Hepatic stellate cell (primary cell): ENCODE measurements at regions not wholly inside any gene's neighbourhood (a gene's known extent, or its start where the extent isn't known, plus 50 kb on each side); places are given as distances from the start of the nearest gene placed in this dataset.

Source experiments
- DNase-seq: peaks from one replicate; pipeline ENCODE4 v3.0.0; 2011; ENCODE audit warnings: low spot score

DNA sequence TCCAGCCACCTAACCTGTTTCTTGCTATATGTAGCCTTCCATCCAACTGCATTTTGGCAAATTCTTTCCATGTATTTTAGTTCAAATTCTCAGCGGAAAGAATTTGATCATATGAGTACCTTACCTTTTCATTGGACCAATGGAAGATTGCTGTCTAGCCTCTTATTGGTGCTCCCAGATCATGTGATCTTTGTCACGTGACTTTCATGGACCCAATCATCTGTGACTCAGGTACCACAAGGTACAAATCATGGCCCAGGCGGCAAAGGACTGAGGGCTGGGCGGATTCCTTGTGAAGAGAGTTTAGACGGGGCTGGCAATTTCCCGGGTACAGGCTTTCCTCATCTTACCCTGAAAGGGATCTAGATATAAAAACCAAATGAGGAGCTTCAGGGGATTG is 85.9 kb upstream of the TBX20 start:
- no peak for DNase-seq

DNA sequence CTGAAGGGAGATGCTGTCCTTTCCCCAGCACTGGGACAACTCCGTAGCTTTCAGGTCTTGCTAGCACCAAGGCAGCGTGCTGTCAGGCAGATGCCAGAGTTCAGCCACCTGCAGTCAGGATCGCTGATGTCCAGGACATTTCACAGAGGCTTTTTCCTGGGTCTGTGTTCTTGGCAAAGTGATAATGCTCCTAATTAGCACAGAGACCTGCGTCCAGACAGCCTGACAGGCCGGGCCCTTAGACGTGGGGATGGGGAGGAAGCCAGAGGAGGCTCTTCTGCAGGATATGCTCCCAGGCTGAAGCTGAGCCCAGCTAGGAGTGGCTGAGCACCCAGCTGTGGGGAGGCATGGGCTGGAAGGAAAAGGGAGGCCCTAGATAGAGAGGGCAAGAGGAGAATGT is 82.5 kb upstream of the TBX20 start:
- no peak for DNase-seq

GRCh38 chr7:35334506-35334905 is 80.6 kb upstream of the TBX20 start:
- no peak for DNase-seq

GRCh38 chr7:35333265-35333664 is 79.4 kb upstream of the TBX20 start:
- DNase-seq = no peak

DNA sequence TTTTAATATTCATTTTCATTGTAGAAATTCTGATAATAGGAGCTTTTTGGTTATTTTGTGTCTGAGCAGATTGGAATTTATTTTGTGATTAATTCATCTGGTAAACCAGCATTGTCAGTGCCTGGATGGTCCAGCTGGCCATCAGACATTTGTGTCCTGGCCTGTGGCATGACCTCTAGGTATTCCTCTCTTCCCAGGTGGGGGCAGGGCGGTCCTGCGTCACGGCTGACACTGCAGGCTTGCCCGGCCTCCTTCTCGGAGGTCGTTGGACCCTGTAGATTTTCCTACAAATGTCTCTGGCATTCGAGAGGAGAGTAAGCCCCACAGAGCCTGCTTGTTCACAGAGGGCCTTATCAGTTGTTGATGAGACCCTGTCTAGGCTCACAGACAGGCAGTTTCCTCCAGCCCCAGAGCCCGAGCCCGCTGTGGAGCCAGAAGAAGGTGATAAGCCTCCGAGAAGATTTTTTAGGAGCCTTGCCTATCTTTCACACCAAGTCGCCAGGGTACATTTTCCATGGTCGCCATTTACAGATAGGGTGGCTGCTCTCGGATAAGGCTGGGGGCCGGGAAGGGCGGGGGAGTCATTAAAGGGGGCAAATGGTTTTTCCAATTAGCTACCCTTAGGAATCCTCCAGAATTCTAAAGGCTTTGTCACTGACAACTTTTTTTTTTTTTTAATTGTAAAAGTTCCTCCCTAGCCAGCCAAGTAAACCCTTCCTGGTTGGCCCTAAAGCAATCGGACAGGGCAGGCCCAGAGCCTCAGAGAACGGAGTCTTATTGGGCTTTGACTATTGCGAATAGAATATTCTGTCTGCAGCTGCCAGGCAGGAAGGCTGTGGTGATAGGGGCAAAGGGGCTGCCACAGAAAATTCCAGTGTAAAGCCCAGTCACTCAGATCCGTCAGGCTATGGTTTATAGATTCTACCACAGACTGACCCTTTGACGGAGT is 78.1 kb upstream of the TBX20 start:
- no peak for DNase-seq

- DNase-seq = no peak
Measured at GRCh38 chr7:35329026-35329425, 75.1 kb upstream of the TBX20 start.

DNA sequence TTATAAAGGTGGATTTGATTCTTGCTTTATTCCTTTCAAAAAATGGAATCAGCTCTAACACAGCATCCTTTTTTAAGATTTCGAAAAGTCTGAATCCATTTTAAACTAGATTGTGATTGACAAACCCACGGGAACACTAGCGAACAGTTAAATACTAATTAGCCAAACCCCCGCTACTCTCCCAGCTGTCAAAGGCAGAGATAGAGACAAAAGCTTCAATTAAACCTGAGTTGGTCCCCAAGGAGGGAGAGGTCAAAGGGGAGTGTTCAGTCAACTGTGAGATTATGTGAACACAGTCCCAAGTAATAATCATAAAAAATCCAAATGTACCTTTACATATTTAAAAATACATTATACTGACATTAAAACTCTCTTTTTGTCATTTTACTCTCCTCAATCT is 65.7 kb upstream of the TBX20 start:
- DNase-seq = no peak

- no peak for DNase-seq
Measured at GRCh38 chr7:35316549-35316948, 62.6 kb upstream of the TBX20 start.

DNA sequence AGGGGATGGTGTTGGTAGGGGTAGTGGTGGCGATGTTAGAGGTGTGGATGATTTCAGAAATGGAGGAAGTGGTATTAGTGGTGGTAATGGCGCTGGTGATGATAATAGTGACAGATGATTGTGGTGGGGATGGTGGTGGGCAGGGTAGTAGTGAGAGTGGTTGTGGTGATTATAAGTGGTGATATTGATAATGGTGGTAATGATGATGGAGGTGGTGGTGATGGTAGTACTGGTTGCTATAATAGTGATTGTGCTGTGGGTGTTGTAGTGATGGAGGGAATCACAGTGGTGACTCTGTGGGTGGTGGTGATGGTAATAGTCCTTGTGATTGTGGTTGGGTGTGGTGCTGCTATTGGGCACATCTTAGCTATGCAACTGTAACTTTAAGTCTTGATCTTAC is 61.6 kb upstream of the TBX20 start:
- DNase-seq = no peak

DNA sequence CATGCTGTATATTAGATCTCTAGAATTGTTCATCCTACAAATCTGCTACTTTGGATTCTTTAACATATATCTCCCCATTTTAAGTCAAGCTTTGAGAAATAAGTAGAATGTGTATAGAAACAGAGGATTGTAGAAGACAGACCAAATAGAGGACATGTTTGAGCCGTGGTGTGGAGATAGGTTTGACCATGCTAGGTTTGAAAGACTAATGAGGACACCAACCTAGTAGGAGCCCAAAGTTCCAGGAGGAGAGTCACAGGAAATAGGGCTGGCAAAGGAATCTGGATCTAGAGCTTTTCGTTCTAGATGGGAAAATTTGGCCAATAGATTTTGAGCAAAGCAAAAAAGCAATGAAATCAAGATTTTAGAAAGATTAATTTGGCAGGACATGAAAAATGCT is 60.5 kb upstream of the TBX20 start:
- no peak for DNase-seq

DNA sequence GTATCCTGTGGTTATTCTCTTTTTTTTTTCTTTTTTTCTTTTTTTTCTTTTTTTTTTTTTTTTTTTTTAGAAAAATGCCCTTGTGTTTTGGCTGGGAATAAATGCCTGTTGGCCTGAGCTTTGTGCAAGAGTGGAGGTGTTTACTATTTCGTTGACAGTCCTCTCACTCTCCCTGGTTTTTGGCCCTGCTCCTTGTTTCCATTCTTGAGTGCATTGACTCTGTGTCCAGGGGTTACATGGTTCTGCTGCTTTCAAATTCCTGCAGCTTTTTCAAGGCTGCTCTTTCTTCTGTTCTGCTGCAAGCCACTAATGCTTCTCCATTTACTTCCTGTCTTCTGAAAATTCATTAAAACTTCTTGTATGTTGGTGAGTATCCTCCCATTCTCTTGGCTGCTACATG is 59.7 kb upstream of the TBX20 start:
- no peak for DNase-seq
